Uterus (tissue), 2 donors: ENCODE measurements at regions not wholly inside any gene's neighbourhood (a gene's known extent, or its start where the extent isn't known, plus 50 kb on each side); places are given as distances from the start of the nearest gene placed in this dataset.

Experiments used
- POLR2A ChIP-seq, 2 donors: fragments of 450-650 bp; IDR thresholded peaks; one replicate each; pipeline ENCODE4 v1.6.1; 2016; ENCODE audit warnings: antibody characterized with exemption in 2 of 2, mild to moderate bottlenecking in 1 of 2, moderate library complexity in 1 of 2
- TF ChIP-seq, protein P1 (sequence below), 4 experiments: fragments of 200-600 bp in 2 of 4; fragments of 450-650 bp in 2 of 4; sonication (generic) in 2 of 4; IDR thresholded peaks; one replicate each; pipeline ENCODE4 v1.5.1; 2016 to 2019; ENCODE audit warnings: antibody characterized with exemption in 4 of 4, mild to moderate bottlenecking in 2 of 4, moderate library complexity in 1 of 4

GRCh38 chr10:36048236-36048635 is 406.1 kb upstream of the FZD8 start:
- TF ChIP-seq, protein P1, sequence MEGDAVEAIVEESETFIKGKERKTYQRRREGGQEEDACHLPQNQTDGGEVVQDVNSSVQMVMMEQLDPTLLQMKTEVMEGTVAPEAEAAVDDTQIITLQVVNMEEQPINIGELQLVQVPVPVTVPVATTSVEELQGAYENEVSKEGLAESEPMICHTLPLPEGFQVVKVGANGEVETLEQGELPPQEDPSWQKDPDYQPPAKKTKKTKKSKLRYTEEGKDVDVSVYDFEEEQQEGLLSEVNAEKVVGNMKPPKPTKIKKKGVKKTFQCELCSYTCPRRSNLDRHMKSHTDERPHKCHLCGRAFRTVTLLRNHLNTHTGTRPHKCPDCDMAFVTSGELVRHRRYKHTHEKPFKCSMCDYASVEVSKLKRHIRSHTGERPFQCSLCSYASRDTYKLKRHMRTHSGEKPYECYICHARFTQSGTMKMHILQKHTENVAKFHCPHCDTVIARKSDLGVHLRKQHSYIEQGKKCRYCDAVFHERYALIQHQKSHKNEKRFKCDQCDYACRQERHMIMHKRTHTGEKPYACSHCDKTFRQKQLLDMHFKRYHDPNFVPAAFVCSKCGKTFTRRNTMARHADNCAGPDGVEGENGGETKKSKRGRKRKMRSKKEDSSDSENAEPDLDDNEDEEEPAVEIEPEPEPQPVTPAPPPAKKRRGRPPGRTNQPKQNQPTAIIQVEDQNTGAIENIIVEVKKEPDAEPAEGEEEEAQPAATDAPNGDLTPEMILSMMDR (IDR thresholded peaks at IDR 0.05) = no peak
- TF ChIP-seq POLR2A (IDR thresholded peaks at IDR 0.05) = no peak
